ENCODE measurements at regions not wholly inside any gene's neighbourhood (a gene's known extent, or its start where the extent isn't known, plus 50 kb on each side); places are given as distances from the start of the nearest gene placed in this dataset.

DNA sequence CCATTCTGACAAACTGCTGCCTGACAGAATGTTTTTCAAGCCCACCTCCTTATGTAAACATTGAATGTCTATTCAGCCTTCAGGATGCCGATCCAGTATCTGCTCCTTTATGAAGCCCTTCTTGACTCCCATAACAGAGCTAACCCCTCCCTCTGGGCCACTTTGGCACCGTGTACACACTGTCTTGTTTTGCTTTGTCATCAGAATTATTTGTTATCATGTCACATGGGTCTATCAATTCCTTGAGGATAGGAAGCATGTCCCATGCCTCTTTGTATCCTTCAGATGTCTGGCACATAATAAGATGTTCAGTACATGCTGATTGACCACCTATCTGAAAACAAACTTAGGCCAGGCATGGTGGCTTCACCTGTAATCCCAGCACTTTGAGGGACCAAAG lies 92.3 kb downstream of the PRLHR start:
- TF ChIP-seq CTCF (IDR thresholded peaks at IDR 0.05; ENCODE audit: low read length): no peak
- no peak for TF ChIP-seq EZH2 (IDR thresholded peaks at IDR 0.05; ENCODE audit: borderline replicate concordance, low read length)
